ENCODE measurements at regions not wholly inside any gene's neighbourhood (a gene's known extent, or its start where the extent isn't known, plus 50 kb on each side); places are given as distances from the start of the nearest gene placed in this dataset.

DNA sequence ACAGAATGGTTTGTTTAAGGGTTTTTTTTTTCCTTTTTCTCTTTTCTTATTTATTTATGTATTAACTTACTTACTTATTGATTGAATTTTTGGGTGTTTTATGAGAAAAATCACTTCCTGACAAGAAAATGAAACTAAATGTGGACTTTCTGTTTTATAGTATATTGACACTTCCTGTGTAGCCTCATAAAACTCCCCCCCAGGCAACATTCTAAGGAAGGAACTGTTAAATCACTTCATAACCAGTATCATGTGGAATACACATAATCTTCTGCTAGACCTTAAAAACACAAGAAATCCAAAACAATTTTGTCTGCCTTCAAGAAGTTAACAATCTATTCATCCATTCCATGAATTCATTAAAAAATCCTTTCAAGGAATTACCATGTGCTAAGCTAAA is 164.1 kb upstream of the TOM1L1 start (continued):
- TF ChIP-seq, protein P1, sequence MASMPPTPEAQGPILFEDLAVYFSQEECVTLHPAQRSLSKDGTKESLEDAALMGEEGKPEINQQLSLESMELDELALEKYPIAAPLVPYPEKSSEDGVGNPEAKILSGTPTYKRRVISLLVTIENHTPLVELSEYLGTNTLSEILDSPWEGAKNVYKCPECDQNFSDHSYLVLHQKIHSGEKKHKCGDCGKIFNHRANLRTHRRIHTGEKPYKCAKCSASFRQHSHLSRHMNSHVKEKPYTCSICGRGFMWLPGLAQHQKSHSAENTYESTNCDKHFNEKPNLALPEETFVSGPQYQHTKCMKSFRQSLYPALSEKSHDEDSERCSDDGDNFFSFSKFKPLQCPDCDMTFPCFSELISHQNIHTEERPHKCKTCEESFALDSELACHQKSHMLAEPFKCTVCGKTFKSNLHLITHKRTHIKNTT (CRISPR knock-in tag; IDR thresholded peaks at IDR 0.05): no peak
- no peak for TF ChIP-seq NR2F2 (IDR thresholded peaks at IDR 0.05; ENCODE audit: borderline replicate concordance, low read depth)

DNA sequence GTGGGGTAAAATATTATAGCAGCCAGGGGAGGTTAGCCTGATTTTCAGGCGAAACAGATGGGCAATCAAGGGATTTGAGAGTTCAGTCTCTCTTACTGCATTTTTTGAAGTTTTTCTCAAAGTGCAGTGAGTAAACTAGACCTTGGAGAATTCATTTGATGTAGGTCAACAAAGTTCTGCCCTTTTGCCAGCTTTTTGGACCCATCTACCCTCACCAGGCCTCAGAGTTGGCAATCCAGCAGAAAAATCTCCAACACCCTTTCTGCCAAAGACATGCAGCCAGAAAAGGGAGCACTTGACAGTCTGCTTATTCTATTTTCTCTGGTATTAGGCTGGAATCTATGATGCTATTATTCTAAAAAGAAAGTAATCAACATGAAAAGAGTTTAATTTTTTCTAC is 162.2 kb upstream of the TOM1L1 start:
- intact Hi-C loops (cut with micrococcal nuclease; ENCODE audit: unreplicated experiment): no loop called here
- Histone ChIP-seq H4K20me1 (ENCODE audit: insufficient read depth, low read length) (no peaks in the 10 kb centered on the region), H3K4me1 (ENCODE audit: insufficient read depth, low read length) (no peaks in the 10 kb centered on the region), H3K79me2 (ENCODE audit: insufficient read depth, low read length) (no peaks in the 10 kb centered on the region), H3K4me2 (ENCODE audit: low read depth, low read length) (no peak overlapping the region), H3K9me3 (ENCODE audit: low read length) (peaks cover 4% of the 10 kb centered on the region; the same call in 1 of the 2 replicates), H3K27ac (ENCODE audit: extremely low read length, insufficient read depth, low read length) (no peak overlapping the region), H3K36me3 (replicated peaks in 1 of 2; ENCODE audit: control insufficient read depth in 1 of 2, insufficient read depth in 2 of 2, low read length in 2 of 2) (no peaks in the 10 kb centered on the region), H3K27me3 (ENCODE audit: control insufficient read depth in 1 of 2, insufficient read depth in 2 of 2, low read length in 2 of 2) (no peaks in the 10 kb centered on the region), H2AFZ (ENCODE audit: low read length) (no peak overlapping the region), H3K4me3 (replicated peaks in 1 of 3; ENCODE audit: insufficient read depth in 1 of 3, low read depth in 2 of 3, low read length in 3 of 3) (no peak overlapping the region), H3K9ac (ENCODE audit: insufficient read depth, low read depth, low read length) (no peak overlapping the region)
- DNase-seq (ENCODE audit: low spot score): no peak
- BruUV-seq (replicated peaks): no TSS peak
- ChIA-PET POLR2A (no interaction called here), CTCF (ENCODE audit: low intra/inter-chr PET ratio, low total read pairs) (no interaction called here)
- FAIRE-seq: no peak
- WGBS (ENCODE audit: low lambda C conversion rate): 3% methylated on average over 1 of the region's 1 CpG
- no peak for TF ChIP-seq ZNF598 (CRISPR knock-in tag; IDR thresholded peaks at IDR 0.05; ENCODE audit: borderline replicate concordance)
- no peak for TF ChIP-seq SP1 (IDR thresholded peaks at IDR 0.05)
- TF ChIP-seq SP1 (CRISPR knock-in tag; IDR thresholded peaks at IDR 0.05): no peak
- TF ChIP-seq, protein P2, sequence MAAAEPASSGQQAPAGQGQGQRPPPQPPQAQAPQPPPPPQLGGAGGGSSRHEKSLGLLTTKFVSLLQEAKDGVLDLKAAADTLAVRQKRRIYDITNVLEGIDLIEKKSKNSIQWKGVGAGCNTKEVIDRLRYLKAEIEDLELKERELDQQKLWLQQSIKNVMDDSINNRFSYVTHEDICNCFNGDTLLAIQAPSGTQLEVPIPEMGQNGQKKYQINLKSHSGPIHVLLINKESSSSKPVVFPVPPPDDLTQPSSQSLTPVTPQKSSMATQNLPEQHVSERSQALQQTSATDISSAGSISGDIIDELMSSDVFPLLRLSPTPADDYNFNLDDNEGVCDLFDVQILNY (CRISPR knock-in tag; conservative IDR thresholded peaks at IDR 0.05): no peak
- no peak for TF ChIP-seq TSC22D2 (CRISPR knock-in tag; IDR thresholded peaks at IDR 0.05; ENCODE audit: borderline replicate concordance)
- TF ChIP-seq ATF7-NPFF (CRISPR knock-in tag; IDR thresholded peaks at IDR 0.05; ENCODE audit: low read depth): no peak
- no peak for TF ChIP-seq NR2F6 (IDR thresholded peaks at IDR 0.05)
- no peak for TF ChIP-seq NR2F6 (CRISPR knock-in tag; IDR thresholded peaks at IDR 0.05)
- TF ChIP-seq, protein P3, sequence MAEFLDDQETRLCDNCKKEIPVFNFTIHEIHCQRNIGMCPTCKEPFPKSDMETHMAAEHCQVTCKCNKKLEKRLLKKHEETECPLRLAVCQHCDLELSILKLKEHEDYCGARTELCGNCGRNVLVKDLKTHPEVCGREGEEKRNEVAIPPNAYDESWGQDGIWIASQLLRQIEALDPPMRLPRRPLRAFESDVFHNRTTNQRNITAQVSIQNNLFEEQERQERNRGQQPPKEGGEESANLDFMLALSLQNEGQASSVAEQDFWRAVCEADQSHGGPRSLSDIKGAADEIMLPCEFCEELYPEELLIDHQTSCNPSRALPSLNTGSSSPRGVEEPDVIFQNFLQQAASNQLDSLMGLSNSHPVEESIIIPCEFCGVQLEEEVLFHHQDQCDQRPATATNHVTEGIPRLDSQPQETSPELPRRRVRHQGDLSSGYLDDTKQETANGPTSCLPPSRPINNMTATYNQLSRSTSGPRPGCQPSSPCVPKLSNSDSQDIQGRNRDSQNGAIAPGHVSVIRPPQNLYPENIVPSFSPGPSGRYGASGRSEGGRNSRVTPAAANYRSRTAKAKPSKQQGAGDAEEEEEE (CRISPR knock-in tag; IDR thresholded peaks at IDR 0.05; ENCODE audit: borderline replicate concordance): no peak
- no peak for TF ChIP-seq ZKSCAN1 (IDR thresholded peaks at IDR 0.05; ENCODE audit: low read length)
- TF ChIP-seq, protein P4, sequence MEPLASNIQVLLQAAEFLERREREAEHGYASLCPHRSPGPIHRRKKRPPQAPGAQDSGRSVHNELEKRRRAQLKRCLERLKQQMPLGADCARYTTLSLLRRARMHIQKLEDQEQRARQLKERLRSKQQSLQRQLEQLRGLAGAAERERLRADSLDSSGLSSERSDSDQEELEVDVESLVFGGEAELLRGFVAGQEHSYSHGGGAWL (CRISPR knock-in tag; IDR thresholded peaks at IDR 0.05): no peak
- no peak for TF ChIP-seq KLF6 (CRISPR knock-in tag; IDR thresholded peaks at IDR 0.05)
- TF ChIP-seq ZNF136 (CRISPR knock-in tag; IDR thresholded peaks at IDR 0.05; ENCODE audit: low read depth): no peak
- no peak for TF ChIP-seq MBNL3 (CRISPR knock-in tag; conservative IDR thresholded peaks at IDR 0.05)
- TF ChIP-seq HOXA3 (CRISPR knock-in tag; IDR thresholded peaks at IDR 0.05): no peak
- TF ChIP-seq ZNF563 (CRISPR knock-in tag; IDR thresholded peaks at IDR 0.05): no peak
- in situ Hi-C loops (cut with HindIII; ENCODE audit: extremely low pct_ligation_motif_present, low pct_unique_long_range_greater_than_20kb): no loop called here
- ATAC-seq: no peak
